Spleen (tissue), 11 donors: ENCODE measurements at regions not wholly inside any gene's neighbourhood (a gene's known extent, or its start where the extent isn't known, plus 50 kb on each side); places are given as distances from the start of the nearest gene placed in this dataset.
"Not testable (repeated sequence)": the region's sequence is repeated elsewhere in the genome, so short reads cannot be mapped to it uniquely, and the experiment has no call there.

Source experiments
- DNase-seq: peaks from one replicate; pipeline ENCODE4 v3.0.0-alpha.2; 2020
- H3K27ac ChIP-seq, 8 donors: fragments of 200-600 bp; sonication (generic) in 7 of 8; 1 replicate in 4 of 8; 2 replicates in 4 of 8; pipeline versions ENCODE4 v1.5.0 to v1.8.0; 2016 to 2021; ENCODE audit warnings: inconsistent platforms in 4 of 8, mild to moderate bottlenecking in 4 of 8, moderate library complexity in 1 of 8
- H3K27me3 ChIP-seq, 7 donors: fragments of 200-600 bp; sonication (generic) in 6 of 7; replicated peaks in 1 of 7; 1 replicate in 4 of 7; 2 replicates in 3 of 7; pipeline versions ENCODE4 v1.5.0 to v1.8.0; 2016 to 2021; ENCODE audit warnings: inconsistent platforms in 3 of 7, mild to moderate bottlenecking in 1 of 7
- H3K36me3 ChIP-seq, 6 donors: fragments of 200-600 bp; sonication (generic) in 5 of 6; 1 replicate in 4 of 6; 2 replicates in 2 of 6; pipeline versions ENCODE4 v1.5.0 to v1.8.0; 2016 to 2021; ENCODE audit warnings: inconsistent platforms in 2 of 6
- H3K4me1 ChIP-seq, 6 donors: fragments of 200-600 bp; sonication (generic) in 5 of 6; 1 replicate in 3 of 6; 2 replicates in 3 of 6; pipeline versions ENCODE4 v1.5.0 to v1.8.0; 2016 to 2021; ENCODE audit warnings: inconsistent platforms in 3 of 6
- H3K4me3 ChIP-seq, 8 donors: fragments of 200-600 bp; sonication (generic) in 7 of 8; 1 replicate in 4 of 8; 2 replicates in 4 of 8; pipeline versions ENCODE4 v1.5.0 to v1.8.0; 2016 to 2021; ENCODE audit warnings: inconsistent platforms in 4 of 8, mild to moderate bottlenecking in 4 of 8, moderate library complexity in 2 of 8
- H3K9me3 ChIP-seq, 8 donors: fragments of 200-600 bp; sonication (generic) in 7 of 8; 1 replicate in 4 of 8; 2 replicates in 4 of 8; pipeline versions ENCODE4 v1.5.0 to v1.8.0; 2016 to 2021; ENCODE audit warnings: inconsistent platforms in 4 of 8
- POLR2A ChIP-seq, 3 donors: fragments of 450-650 bp; IDR thresholded peaks; one replicate each; pipeline ENCODE4 v1.5.1; 2017; ENCODE audit warnings: antibody characterized with exemption in 3 of 3, mild to moderate bottlenecking in 1 of 3
- POLR2AphosphoS5 ChIP-seq, 3 donors: sonication (generic); formaldehyde crosslinking; IDR thresholded peaks; one replicate each; pipeline ENCODE4 v1.5.1; 2017; ENCODE audit warnings: antibody characterized with exemption in 3 of 3
- WGBS, 5 donors: extraction: QIAGEN DNeasy Blood & Tissue Kit in 3 of 5; methylation state at CpG; one replicate each; pipeline versions ENCODE4 v1.1.5 to v1.1.7; 2013 to 2018; 5-methylcytosine and 5-hydroxymethylcytosine counted together
- intact Hi-C: fragments of 100-400 bp; cut with DNase I; formaldehyde crosslinking; loops from one replicate; pipeline ENCODE4 v1.15.0; 2023; ENCODE audit warnings: low total_unique reads
- TF ChIP-seq, protein P1 (sequence below), 11 experiments: fragments of 200-600 bp in 7 of 11; fragments of 450-650 bp in 4 of 11; sonication (generic) in 4 of 11; IDR thresholded peaks in 8 of 11; conservative IDR thresholded peaks in 3 of 11; 1 replicate in 7 of 11; 2 replicates in 4 of 11; pipeline versions ENCODE4 v1.4.0 to v1.8.0; 2016 to 2021; ENCODE audit warnings: antibody characterized with exemption in 11 of 11, inconsistent platforms in 4 of 11, mild to moderate bottlenecking in 1 of 11
- donor health status: healthy with polysubstance abuse.
- donor health status: DM: no; HTN: no; CAD: no; lungs with moderate emphysema.
- donor health status: DM: no; HTN: no; CAD: no.
- donor health status: Bipolar disorder and iron deficiency.
- donor health status: healthy.
- donor health status: DM: no; HTN: no; CAD: no.
- donor health status: DM: yes; HTN: yes; CAD: no.

DNA sequence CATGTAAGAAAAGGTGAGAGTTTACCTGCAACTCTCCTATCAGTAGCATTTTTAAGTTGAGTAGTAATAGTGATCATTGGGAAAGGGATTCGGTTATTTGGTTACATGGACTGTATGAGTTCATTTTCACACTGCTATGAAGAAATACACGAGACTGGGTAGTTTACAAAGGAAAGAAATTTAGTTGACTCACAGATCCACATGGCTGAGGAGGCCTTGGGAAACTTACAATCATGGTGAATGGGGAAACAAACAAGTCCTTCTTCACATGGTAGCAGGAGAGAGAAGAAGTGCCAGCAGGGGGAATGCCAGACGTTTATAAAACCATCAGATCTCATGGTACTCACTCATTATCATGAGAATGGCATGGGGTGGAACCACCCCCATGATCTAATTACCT lies 59.3 kb upstream of the FBXO28 start:
- H3K27me3 ChIP-seq: peaks cover 0 to 4% (median 0%) of the 10 kb centered on the region in 7 donors
- no peaks in the 10 kb centered on the region for H3K9me3 ChIP-seq
- TF ChIP-seq POLR2AphosphoS5 (IDR thresholded peaks at IDR 0.05) (no peak), POLR2A (IDR thresholded peaks at IDR 0.05) (no peak)
- TF ChIP-seq, protein P1, sequence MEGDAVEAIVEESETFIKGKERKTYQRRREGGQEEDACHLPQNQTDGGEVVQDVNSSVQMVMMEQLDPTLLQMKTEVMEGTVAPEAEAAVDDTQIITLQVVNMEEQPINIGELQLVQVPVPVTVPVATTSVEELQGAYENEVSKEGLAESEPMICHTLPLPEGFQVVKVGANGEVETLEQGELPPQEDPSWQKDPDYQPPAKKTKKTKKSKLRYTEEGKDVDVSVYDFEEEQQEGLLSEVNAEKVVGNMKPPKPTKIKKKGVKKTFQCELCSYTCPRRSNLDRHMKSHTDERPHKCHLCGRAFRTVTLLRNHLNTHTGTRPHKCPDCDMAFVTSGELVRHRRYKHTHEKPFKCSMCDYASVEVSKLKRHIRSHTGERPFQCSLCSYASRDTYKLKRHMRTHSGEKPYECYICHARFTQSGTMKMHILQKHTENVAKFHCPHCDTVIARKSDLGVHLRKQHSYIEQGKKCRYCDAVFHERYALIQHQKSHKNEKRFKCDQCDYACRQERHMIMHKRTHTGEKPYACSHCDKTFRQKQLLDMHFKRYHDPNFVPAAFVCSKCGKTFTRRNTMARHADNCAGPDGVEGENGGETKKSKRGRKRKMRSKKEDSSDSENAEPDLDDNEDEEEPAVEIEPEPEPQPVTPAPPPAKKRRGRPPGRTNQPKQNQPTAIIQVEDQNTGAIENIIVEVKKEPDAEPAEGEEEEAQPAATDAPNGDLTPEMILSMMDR (IDR thresholded peaks at IDR 0.05 in 8 of 11, conservative IDR thresholded peaks at IDR 0.05 in 3 of 11): no peak
- intact Hi-C loops: no loop called here
- no peak overlapping the region for H3K4me3 ChIP-seq
- DNase-seq: no peak
- H3K4me1 ChIP-seq: no peaks in the 10 kb centered on the region
- 73 to 83% (median 74%) methylated on average over 3 of the region's 3 CpGs for WGBS, 5 donors
- H3K27ac ChIP-seq: no peak overlapping the region
- no peaks in the 10 kb centered on the region for H3K36me3 ChIP-seq

DNA sequence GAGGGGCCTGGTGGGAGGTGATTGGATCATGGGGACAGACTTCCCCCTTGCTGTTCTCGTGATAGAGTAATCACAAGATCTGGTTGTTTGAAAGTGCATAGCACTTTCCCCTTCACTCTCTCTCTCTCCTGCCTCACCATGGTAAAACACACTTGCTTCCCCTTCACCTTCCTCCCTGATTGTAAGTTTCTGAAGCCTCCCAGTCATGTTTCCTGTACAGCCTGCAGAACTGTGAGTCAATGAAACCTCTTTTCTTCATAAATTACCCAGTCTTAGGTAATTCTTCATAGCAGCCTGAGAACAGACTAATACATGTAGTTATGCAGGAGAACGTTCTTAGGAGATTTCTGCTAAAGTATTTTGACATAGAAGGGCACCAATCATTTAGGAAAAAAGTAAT lies 59.9 kb upstream of the FBXO28 start:
- TF ChIP-seq, protein P1 (IDR thresholded peaks at IDR 0.05 in 8 of 11, conservative IDR thresholded peaks at IDR 0.05 in 3 of 11): no peak
- no peak for TF ChIP-seq POLR2AphosphoS5 (IDR thresholded peaks at IDR 0.05)
- no peak overlapping the region for H3K4me3 ChIP-seq
- H3K9me3 ChIP-seq: no peaks in the 10 kb centered on the region
- peaks cover 0 to 4% (median 0%) of the 10 kb centered on the region in 7 donors for H3K27me3 ChIP-seq
- no peak overlapping the region for H3K27ac ChIP-seq
- H3K4me1 ChIP-seq: no peaks in the 10 kb centered on the region
- DNase-seq: no peak
- 25 to 44% (median 28%) methylated on average over 2 of the region's 2 CpGs for WGBS, 5 donors
- intact Hi-C loops: no loop called here
- H3K36me3 ChIP-seq: no peaks in the 10 kb centered on the region

DNA sequence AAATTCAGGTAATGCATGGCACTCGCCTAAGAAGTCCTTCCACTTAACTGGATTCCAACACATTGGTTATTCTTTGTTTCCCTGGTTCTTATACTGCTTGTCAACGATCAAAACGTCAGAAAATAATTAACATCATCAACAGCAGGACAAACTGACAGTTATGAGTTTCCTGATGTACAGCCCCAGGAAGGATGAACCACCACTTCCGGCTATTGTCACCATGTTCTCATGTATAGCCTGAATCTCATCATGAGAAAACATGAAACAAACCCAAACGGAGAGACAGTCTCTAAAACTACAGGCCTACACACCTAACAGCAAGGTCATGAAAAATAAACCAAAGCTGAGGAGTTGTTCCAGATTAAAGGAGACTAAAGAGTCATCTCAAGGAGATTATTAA lies 60.5 kb upstream of the FBXO28 start:
- no peak overlapping the region for H3K27ac ChIP-seq
- H3K4me1 ChIP-seq: no peaks in the 10 kb centered on the region
- intact Hi-C loops: no loop called here
- H3K27me3 ChIP-seq: peaks cover 0 to 5% (median 0%) of the 10 kb centered on the region in 7 donors
- 52 to 61% (median 59%) methylated on average over 5 of the region's 5 CpGs for WGBS, 5 donors
- no peaks in the 10 kb centered on the region for H3K36me3 ChIP-seq
- H3K9me3 ChIP-seq: no peaks in the 10 kb centered on the region
- TF ChIP-seq POLR2AphosphoS5 (IDR thresholded peaks at IDR 0.05): no peak
- DNase-seq: no peak
- no peak overlapping the region for H3K4me3 ChIP-seq

DNA sequence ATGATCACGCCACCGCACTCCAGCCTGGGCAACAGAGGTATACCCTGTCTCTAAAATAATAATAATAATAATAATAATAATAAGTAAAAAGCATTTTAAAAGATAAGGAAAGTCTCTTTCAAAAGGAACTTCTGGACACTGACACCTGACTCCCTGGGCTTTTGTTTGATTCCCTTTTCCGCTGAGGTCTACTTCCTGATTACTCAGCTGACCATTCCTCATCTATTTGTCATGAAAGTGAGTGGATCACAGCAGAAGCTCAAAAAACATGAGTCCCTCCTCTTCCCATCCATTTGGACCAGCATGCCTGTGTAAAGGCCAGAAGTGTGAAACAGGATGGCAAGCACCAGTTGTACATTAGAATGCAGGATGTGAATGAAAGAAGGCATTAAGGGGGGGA lies 61.1 kb upstream of the FBXO28 start:
- Histone ChIP-seq H3K27me3 (peaks cover 0 to 7% (median 0%) of the 10 kb centered on the region in 7 donors), H3K4me1 (no peaks in the 10 kb centered on the region), H3K4me3 (no peak overlapping the region), H3K27ac (no peak overlapping the region), H3K9me3 (no peaks in the 10 kb centered on the region), H3K36me3 (no peaks in the 10 kb centered on the region)
- DNase-seq: no peak
- intact Hi-C loops: no loop called here
- TF ChIP-seq POLR2AphosphoS5 (IDR thresholded peaks at IDR 0.05) (no peak), POLR2A (IDR thresholded peaks at IDR 0.05) (no peak)
- TF ChIP-seq, protein P1 (IDR thresholded peaks at IDR 0.05 in 8 of 11, conservative IDR thresholded peaks at IDR 0.05 in 3 of 11): no peak
- WGBS, 5 donors: 60 to 86% (median 81%) methylated on average over 3 of the region's 3 CpGs

DNA sequence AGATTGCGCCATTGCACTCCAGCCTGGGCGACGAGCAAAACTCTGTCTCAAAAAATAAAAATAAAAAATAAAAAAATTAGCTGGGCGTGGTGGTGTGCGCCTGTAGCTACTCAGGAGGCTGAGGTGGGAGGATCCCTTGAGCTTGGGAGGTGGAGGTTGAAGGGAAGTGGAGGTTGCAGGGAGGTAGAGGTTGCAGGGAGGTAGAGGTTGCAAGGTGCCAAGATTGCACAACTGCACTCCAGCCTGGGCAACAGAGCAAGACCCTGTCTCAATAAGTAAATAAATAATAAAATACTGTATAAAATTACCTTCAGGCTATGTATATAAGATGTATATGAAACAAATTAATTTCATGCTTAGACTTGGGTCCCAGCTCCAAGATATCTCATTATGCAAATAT lies 62.1 kb upstream of the FBXO28 start:
- H3K27me3 ChIP-seq, H3K4me1 ChIP-seq, DNase-seq, intact Hi-C loops, H3K36me3 ChIP-seq, H3K4me3 ChIP-seq, H3K27ac ChIP-seq, H3K9me3 ChIP-seq: not testable (repeated sequence)
- WGBS, 5 donors: 81 to 92% (median 84%) methylated on average over 5 of the region's 5 CpGs
